ENCODE measurements at regions not wholly inside any gene's neighbourhood (a gene's known extent, or its start where the extent isn't known, plus 50 kb on each side); places are given as distances from the start of the nearest gene placed in this dataset.

- no peaks in the 10 kb centered on the region for H3K36me3 ChIP-seq (ENCODE audit: insufficient read depth, low read length)
- H3K27ac ChIP-seq (ENCODE audit: low read depth, low read length) = no peak overlapping the region
- H3K79me2 ChIP-seq (ENCODE audit: insufficient read depth, low read length) = no peaks in the 10 kb centered on the region
- no peaks in the 10 kb centered on the region for H4K20me1 ChIP-seq (ENCODE audit: insufficient read depth, low read length)
- no peak for DNase-seq (ENCODE audit: insufficient read length, low spot score, missing footprints)
- H2AFZ ChIP-seq (ENCODE audit: low read length) = no peak overlapping the region
- H3K4me2 ChIP-seq (ENCODE audit: insufficient read depth, low read length) = no peak overlapping the region
- H3K4me3 ChIP-seq (ENCODE audit: insufficient read depth, low read length) = no peak overlapping the region
- no peaks in the 10 kb centered on the region for H3K9me3 ChIP-seq (ENCODE audit: low read depth, low read length)
- H3K27me3 ChIP-seq (ENCODE audit: insufficient read depth, low read length) = no peaks in the 10 kb centered on the region
- TF ChIP-seq, protein P1, sequence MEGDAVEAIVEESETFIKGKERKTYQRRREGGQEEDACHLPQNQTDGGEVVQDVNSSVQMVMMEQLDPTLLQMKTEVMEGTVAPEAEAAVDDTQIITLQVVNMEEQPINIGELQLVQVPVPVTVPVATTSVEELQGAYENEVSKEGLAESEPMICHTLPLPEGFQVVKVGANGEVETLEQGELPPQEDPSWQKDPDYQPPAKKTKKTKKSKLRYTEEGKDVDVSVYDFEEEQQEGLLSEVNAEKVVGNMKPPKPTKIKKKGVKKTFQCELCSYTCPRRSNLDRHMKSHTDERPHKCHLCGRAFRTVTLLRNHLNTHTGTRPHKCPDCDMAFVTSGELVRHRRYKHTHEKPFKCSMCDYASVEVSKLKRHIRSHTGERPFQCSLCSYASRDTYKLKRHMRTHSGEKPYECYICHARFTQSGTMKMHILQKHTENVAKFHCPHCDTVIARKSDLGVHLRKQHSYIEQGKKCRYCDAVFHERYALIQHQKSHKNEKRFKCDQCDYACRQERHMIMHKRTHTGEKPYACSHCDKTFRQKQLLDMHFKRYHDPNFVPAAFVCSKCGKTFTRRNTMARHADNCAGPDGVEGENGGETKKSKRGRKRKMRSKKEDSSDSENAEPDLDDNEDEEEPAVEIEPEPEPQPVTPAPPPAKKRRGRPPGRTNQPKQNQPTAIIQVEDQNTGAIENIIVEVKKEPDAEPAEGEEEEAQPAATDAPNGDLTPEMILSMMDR (IDR thresholded peaks at IDR 0.05; ENCODE audit: extremely low read depth, low read depth, low read length) = no peak
- peaks cover 4% of the 10 kb centered on the region for H3K4me1 ChIP-seq (ENCODE audit: insufficient read depth, low read length)
Measured at GRCh38 chr3:190209533-190209932, 88.8 kb upstream of the P3H2 start.

DNA sequence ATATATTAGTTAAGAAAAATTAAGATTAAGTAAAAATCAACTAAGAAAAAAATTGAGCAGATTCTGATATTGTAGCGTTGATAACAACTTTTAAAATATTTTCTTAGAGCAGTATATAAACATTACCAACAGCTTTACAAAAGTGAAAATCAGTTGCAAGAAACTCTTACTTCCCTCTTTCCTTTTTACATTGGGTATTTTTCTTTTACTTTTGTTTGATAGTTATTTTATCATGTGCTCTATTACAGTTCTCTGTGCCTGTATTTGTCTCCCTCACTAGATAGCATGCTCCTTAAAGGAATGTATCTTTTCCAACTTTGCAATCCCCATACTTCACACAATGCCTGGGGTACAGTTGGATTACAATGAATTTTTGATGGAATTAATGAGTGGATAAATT lies 87.5 kb upstream of the P3H2 start:
- no peaks in the 10 kb centered on the region for H3K27me3 ChIP-seq (ENCODE audit: insufficient read depth, low read length)
- peaks cover 4% of the 10 kb centered on the region for H3K4me1 ChIP-seq (ENCODE audit: insufficient read depth, low read length)
- no peak overlapping the region for H3K4me3 ChIP-seq (ENCODE audit: insufficient read depth, low read length)
- DNase-seq (ENCODE audit: insufficient read length, low spot score, missing footprints) = no peak
- no peaks in the 10 kb centered on the region for H4K20me1 ChIP-seq (ENCODE audit: insufficient read depth, low read length)
- no peak overlapping the region for H3K4me2 ChIP-seq (ENCODE audit: insufficient read depth, low read length)
- H2AFZ ChIP-seq (ENCODE audit: low read length) = no peak overlapping the region
- no peaks in the 10 kb centered on the region for H3K79me2 ChIP-seq (ENCODE audit: insufficient read depth, low read length)
- TF ChIP-seq, protein P1 (IDR thresholded peaks at IDR 0.05; ENCODE audit: extremely low read depth, low read depth, low read length) = no peak
- no peaks in the 10 kb centered on the region for H3K9me3 ChIP-seq (ENCODE audit: low read depth, low read length)
- no peak overlapping the region for H3K27ac ChIP-seq (ENCODE audit: low read depth, low read length)
- H3K36me3 ChIP-seq (ENCODE audit: insufficient read depth, low read length) = no peaks in the 10 kb centered on the region

GRCh38 chr3:190205739-190206138 lies 85.0 kb upstream of the P3H2 start:
- no peaks in the 10 kb centered on the region for H3K36me3 ChIP-seq (ENCODE audit: insufficient read depth, low read length)
- H3K4me3 ChIP-seq (ENCODE audit: insufficient read depth, low read length) = no peak overlapping the region
- no peaks in the 10 kb centered on the region for H3K9me3 ChIP-seq (ENCODE audit: low read depth, low read length)
- H2AFZ ChIP-seq (ENCODE audit: low read length) = no peak overlapping the region
- no peak overlapping the region for H3K4me2 ChIP-seq (ENCODE audit: insufficient read depth, low read length)
- H3K27ac ChIP-seq (ENCODE audit: low read depth, low read length) = peak overlapping the region; percentile 50
- H3K4me1 ChIP-seq (ENCODE audit: insufficient read depth, low read length) = peaks cover 4% of the 10 kb centered on the region
- H3K79me2 ChIP-seq (ENCODE audit: insufficient read depth, low read length) = no peaks in the 10 kb centered on the region
- DNase-seq (ENCODE audit: insufficient read length, low spot score, missing footprints) = peak; percentile 81
- H4K20me1 ChIP-seq (ENCODE audit: insufficient read depth, low read length) = no peaks in the 10 kb centered on the region
- TF ChIP-seq, protein P1 (IDR thresholded peaks at IDR 0.05; ENCODE audit: extremely low read depth, low read depth, low read length) = no peak
- H3K27me3 ChIP-seq (ENCODE audit: insufficient read depth, low read length) = no peaks in the 10 kb centered on the region

- no peak overlapping the region for H3K27ac ChIP-seq (ENCODE audit: low read depth, low read length)
- no peaks in the 10 kb centered on the region for H3K79me2 ChIP-seq (ENCODE audit: insufficient read depth, low read length)
- no peak overlapping the region for H2AFZ ChIP-seq (ENCODE audit: low read length)
- H3K9me3 ChIP-seq (ENCODE audit: low read depth, low read length) = no peaks in the 10 kb centered on the region
- H3K36me3 ChIP-seq (ENCODE audit: insufficient read depth, low read length) = no peaks in the 10 kb centered on the region
- no peaks in the 10 kb centered on the region for H3K27me3 ChIP-seq (ENCODE audit: insufficient read depth, low read length)
- TF ChIP-seq, protein P1 (IDR thresholded peaks at IDR 0.05; ENCODE audit: extremely low read depth, low read depth, low read length) = no peak
- H4K20me1 ChIP-seq (ENCODE audit: insufficient read depth, low read length) = no peaks in the 10 kb centered on the region
- no peak overlapping the region for H3K4me3 ChIP-seq (ENCODE audit: insufficient read depth, low read length)
- H3K4me2 ChIP-seq (ENCODE audit: insufficient read depth, low read length) = no peak overlapping the region
- peaks cover 4% of the 10 kb centered on the region for H3K4me1 ChIP-seq (ENCODE audit: insufficient read depth, low read length)
- no peak for DNase-seq (ENCODE audit: insufficient read length, low spot score, missing footprints)
Measured at GRCh38 chr3:190204200-190204599, 83.5 kb upstream of the P3H2 start.

Data from osteoblast (primary cell).